Epithelial cell of prostate (primary cell): ENCODE measurements at regions not wholly inside any gene's neighbourhood (a gene's known extent, or its start where the extent isn't known, plus 50 kb on each side); places are given as distances from the start of the nearest gene placed in this dataset.
"Not testable (repeated sequence)": the region's sequence is repeated elsewhere in the genome, so short reads cannot be mapped to it uniquely, and the experiment has no call there.

Source experiments
- DNase-seq: peaks from one replicate; pipeline ENCODE4 v3.0.0-alpha.2; 2011; ENCODE audit warnings: low read depth, low spot score
- H3K27ac ChIP-seq: fragments of 450-650 bp; 2 replicates; pipeline ENCODE4 v1.5.1; 2017; ENCODE audit warnings: mild to moderate bottlenecking

- H3K27ac ChIP-seq = no peak overlapping the region
- DNase-seq = no peak
Measured at GRCh38 chr5:13358342-13358741, 586.1 kb downstream of the DNAH5 start.

GRCh38 chr5:13357929-13358328 lies 586.6 kb downstream of the DNAH5 start:
- no peak for DNase-seq
- no peak overlapping the region for H3K27ac ChIP-seq

GRCh38 chr5:13356226-13356625 lies 588.3 kb downstream of the DNAH5 start:
- H3K27ac ChIP-seq = no peak overlapping the region
- DNase-seq = no peak

- no peak overlapping the region for H3K27ac ChIP-seq
- no peak for DNase-seq
Measured at GRCh38 chr5:13354611-13355010, 589.9 kb downstream of the DNAH5 start.

- H3K27ac ChIP-seq = no peak overlapping the region
- no peak for DNase-seq
Measured at GRCh38 chr5:13350767-13351166, 593.7 kb downstream of the DNAH5 start.

- peak; percentile 2 for DNase-seq
- H3K27ac ChIP-seq = no peak overlapping the region
Measured at GRCh38 chr5:13348568-13348967, 595.9 kb downstream of the DNAH5 start.

- no peak for DNase-seq
- no peak overlapping the region for H3K27ac ChIP-seq
Measured at GRCh38 chr5:13346401-13346800, 598.1 kb downstream of the DNAH5 start.

- no peak for DNase-seq
- no peak overlapping the region for H3K27ac ChIP-seq
Measured at GRCh38 chr5:13339093-13339492, 605.4 kb downstream of the DNAH5 start.

- H3K27ac ChIP-seq, DNase-seq: not testable (repeated sequence)
Measured at GRCh38 chr5:13335026-13335425, 609.5 kb downstream of the DNAH5 start.

GRCh38 chr5:13331585-13331984 lies 612.9 kb downstream of the DNAH5 start:
- H3K27ac ChIP-seq = no peak overlapping the region
- no peak for DNase-seq

GRCh38 chr5:13328316-13328715 lies 616.2 kb downstream of the DNAH5 start:
- no peak overlapping the region for H3K27ac ChIP-seq
- no peak for DNase-seq

- H3K27ac ChIP-seq = no peak overlapping the region
- no peak for DNase-seq
Measured at GRCh38 chr5:13325765-13326164, 618.7 kb downstream of the DNAH5 start.

- DNase-seq = no peak
- H3K27ac ChIP-seq = no peak overlapping the region
Measured at GRCh38 chr5:13322769-13323168, 621.7 kb downstream of the DNAH5 start.

- no peak overlapping the region for H3K27ac ChIP-seq
- no peak for DNase-seq
Measured at GRCh38 chr5:13317654-13318053, 626.8 kb downstream of the DNAH5 start.

- DNase-seq = no peak
- H3K27ac ChIP-seq = no peak overlapping the region
Measured at GRCh38 chr5:13316176-13316575, 628.3 kb downstream of the DNAH5 start.

GRCh38 chr5:13307480-13307879 lies 637.0 kb downstream of the DNAH5 start:
- no peak for DNase-seq
- no peak overlapping the region for H3K27ac ChIP-seq

- DNase-seq = no peak
Measured at GRCh38 chr5:13303445-13303844, 641.0 kb downstream of the DNAH5 start.

GRCh38 chr5:13278811-13279210 lies 665.7 kb downstream of the DNAH5 start:
- H3K27ac ChIP-seq = no peak overlapping the region
- no peak for DNase-seq

More at GRCh38 chr5:13303445-13303844, 641.0 kb downstream of the DNAH5 start:
- H3K27ac ChIP-seq = no peak overlapping the region

GRCh38 chr5:13278148-13278547 lies 666.3 kb downstream of the DNAH5 start:
- DNase-seq = no peak
- H3K27ac ChIP-seq = no peak overlapping the region

- H3K27ac ChIP-seq = no peak overlapping the region
- peak; percentile 46 for DNase-seq
Measured at GRCh38 chr5:13276156-13276555, 668.3 kb downstream of the DNAH5 start.

- DNase-seq = no peak
Measured at GRCh38 chr5:13263701-13264100, 680.8 kb downstream of the DNAH5 start.

GRCh38 chr5:13253111-13253510 lies 691.4 kb downstream of the DNAH5 start:
- DNase-seq = no peak
- H3K27ac ChIP-seq = no peak overlapping the region

More at GRCh38 chr5:13263701-13264100, 680.8 kb downstream of the DNAH5 start:
- no peak overlapping the region for H3K27ac ChIP-seq

- H3K27ac ChIP-seq = no peak overlapping the region
- DNase-seq = no peak
Measured at GRCh38 chr5:13252699-13253098, 691.8 kb downstream of the DNAH5 start.
